AG04449 (cell line): ENCODE measurements at regions not wholly inside any gene's neighbourhood (a gene's known extent, or its start where the extent isn't known, plus 50 kb on each side); places are given as distances from the start of the nearest gene placed in this dataset.

Source experiments
- CTCF ChIA-PET: fragments of 350-600 bp; formaldehyde crosslinking; extraction: SDS; loops from one replicate; lab custom pipeline; 2021; ENCODE audit warnings: antibody characterized with exemption; lab: Yijun Ruan, JAX
- POLR2A ChIA-PET: fragments of 400-600, 350-600 bp; formaldehyde crosslinking; extraction: SDS; loops from one replicate; lab custom pipeline; 2020; ENCODE audit warnings: antibody characterized with exemption, inconsistent platforms; lab: Yijun Ruan, JAX
- DNase-seq: peaks from one replicate; pipeline ENCODE4 v3.0.0-alpha.2; 2010; ENCODE audit warnings: low read depth, low spot score
- H3K4me3 ChIP-seq: 2 replicates; pipeline ENCODE4 v1.5.1; 2011; ENCODE audit warnings: low read depth, mild to moderate bottlenecking, control low read depth, low read length
- TF ChIP-seq, protein P1 (sequence below): IDR thresholded peaks from one replicate; pipeline ENCODE4 v1.5.1; 2011; ENCODE audit warnings: mild to moderate bottlenecking, moderate library complexity, low read length, control low read depth, inconsistent platforms; ENCODE audit not compliant: insufficient read depth; ENCODE audit errors: missing control alignments

GRCh38 chr12:114952573-114953271 is 268.7 kb upstream of the TBX3 start:
- TF ChIP-seq, protein P1, sequence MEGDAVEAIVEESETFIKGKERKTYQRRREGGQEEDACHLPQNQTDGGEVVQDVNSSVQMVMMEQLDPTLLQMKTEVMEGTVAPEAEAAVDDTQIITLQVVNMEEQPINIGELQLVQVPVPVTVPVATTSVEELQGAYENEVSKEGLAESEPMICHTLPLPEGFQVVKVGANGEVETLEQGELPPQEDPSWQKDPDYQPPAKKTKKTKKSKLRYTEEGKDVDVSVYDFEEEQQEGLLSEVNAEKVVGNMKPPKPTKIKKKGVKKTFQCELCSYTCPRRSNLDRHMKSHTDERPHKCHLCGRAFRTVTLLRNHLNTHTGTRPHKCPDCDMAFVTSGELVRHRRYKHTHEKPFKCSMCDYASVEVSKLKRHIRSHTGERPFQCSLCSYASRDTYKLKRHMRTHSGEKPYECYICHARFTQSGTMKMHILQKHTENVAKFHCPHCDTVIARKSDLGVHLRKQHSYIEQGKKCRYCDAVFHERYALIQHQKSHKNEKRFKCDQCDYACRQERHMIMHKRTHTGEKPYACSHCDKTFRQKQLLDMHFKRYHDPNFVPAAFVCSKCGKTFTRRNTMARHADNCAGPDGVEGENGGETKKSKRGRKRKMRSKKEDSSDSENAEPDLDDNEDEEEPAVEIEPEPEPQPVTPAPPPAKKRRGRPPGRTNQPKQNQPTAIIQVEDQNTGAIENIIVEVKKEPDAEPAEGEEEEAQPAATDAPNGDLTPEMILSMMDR, result no peak
- no peak for DNase-seq
- POLR2A ChIA-PET, result no interaction called here
- no peak overlapping the region for H3K4me3 ChIP-seq
- CTCF ChIA-PET, result no interaction called here

- H3K4me3 ChIP-seq, result no peak overlapping the region
- no peak for DNase-seq
- ChIA-PET POLR2A (no interaction called here), CTCF (no interaction called here)
- TF ChIP-seq, protein P1, result no peak
Observed at GRCh38 chr12:114949058-114949820, 265.3 kb upstream of the TBX3 start.

GRCh38 chr12:114945351-114945750 is 261.4 kb upstream of the TBX3 start:
- ChIA-PET CTCF (no interaction called here), POLR2A (no interaction called here)
- H3K4me3 ChIP-seq, result no peak overlapping the region
- TF ChIP-seq, protein P1, result no peak
- DNase-seq, result no peak

- CTCF ChIA-PET, result no interaction called here
- H3K4me3 ChIP-seq, result no peak overlapping the region
- TF ChIP-seq, protein P1, result no peak
- POLR2A ChIA-PET, result no interaction called here
- no peak for DNase-seq
Observed at GRCh38 chr12:114944736-114945135, 260.8 kb upstream of the TBX3 start.

DNA sequence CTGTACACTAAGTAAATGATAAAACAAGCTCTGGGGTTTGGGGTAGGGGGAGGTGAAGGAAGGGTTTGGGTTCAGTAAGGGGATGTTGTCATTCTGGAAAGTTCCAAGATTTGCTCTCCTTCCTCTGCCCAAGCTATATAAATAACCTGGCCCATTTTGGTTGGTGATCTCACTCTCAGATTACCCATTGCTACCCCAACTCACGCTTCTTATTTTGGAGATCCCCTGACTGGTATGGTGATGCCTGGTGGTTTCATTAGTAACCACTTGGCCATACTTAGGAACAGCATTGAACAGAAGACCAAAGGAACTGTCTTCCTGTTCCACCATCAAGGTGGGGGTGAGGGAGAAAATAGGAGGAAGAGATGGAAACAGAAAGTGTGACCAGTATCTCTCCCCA is 259.6 kb upstream of the TBX3 start:
- ChIA-PET POLR2A (no interaction called here), CTCF (no interaction called here)
- H3K4me3 ChIP-seq, result no peak overlapping the region
- TF ChIP-seq, protein P1, result no peak
- DNase-seq, result no peak

- ChIA-PET POLR2A (no interaction called here), CTCF (no interaction called here)
- no peak for DNase-seq
- TF ChIP-seq, protein P1, result no peak
- H3K4me3 ChIP-seq, result no peak overlapping the region
Observed at GRCh38 chr12:114938487-114939210, 254.7 kb upstream of the TBX3 start.
